Pancreas (tissue), 10 donors: ENCODE measurements at regions not wholly inside any gene's neighbourhood (a gene's known extent, or its start where the extent isn't known, plus 50 kb on each side); places are given as distances from the start of the nearest gene placed in this dataset.

Source experiments
- ATAC-seq, 4 donors: fragments of 200-7000 bp; cut with Tn5 transposase; one replicate each; pipeline versions ENCODE4 v1.8.0 to v1.9.1; 2020; ENCODE audit warnings: mild to moderate bottlenecking in 4 of 4, moderate library complexity in 4 of 4
- DNase-seq, 6 donors: peaks; one replicate each; pipeline ENCODE4 v3.0.0-alpha.2; 2020
- FAIRE-seq: peaks from 2 replicates; lab custom pipeline; 2012; peaks lifted over from hg19 to GRCh38; lab: Jason Lieb, UNC
- H3K27ac ChIP-seq, 4 donors: fragments of 200-600 bp; sonication (generic); 1 replicate in 3 of 4; 2 replicates in 1 of 4; pipeline versions ENCODE4 v1.5.0 to v1.8.0; 2020
- H3K27me3 ChIP-seq, 4 donors: fragments of 200-600 bp; one replicate each; pipeline ENCODE4 v1.8.0; 2021
- H3K36me3 ChIP-seq, 3 donors: fragments of 200-600 bp; sonication (generic) in 1 of 3; one replicate each; pipeline versions ENCODE4 v1.5.0 to v1.8.0; 2020 to 2021
- H3K4me1 ChIP-seq, 3 donors: fragments of 200-600 bp; one replicate each; pipeline ENCODE4 v1.8.0; 2021
- H3K4me3 ChIP-seq, 4 donors: fragments of 200-600 bp; sonication (generic) in 2 of 4; one replicate each; pipeline versions ENCODE4 v1.5.0 to v1.8.0; 2020 to 2021
- H3K9me3 ChIP-seq, 4 donors: fragments of 200-600 bp; one replicate each; pipeline ENCODE4 v1.8.0; 2021
- CTCF ChIP-seq, 4 donors: fragments of 200-600 bp; sonication (generic) in 3 of 4; IDR thresholded peaks; one replicate each; pipeline versions ENCODE4 v1.5.0 to v1.8.0; 2021; ENCODE audit warnings: antibody characterized with exemption in 4 of 4
- WGBS, 2 donors: extraction: QIAGEN DNeasy Blood & Tissue Kit; methylation state at CpG; one replicate each; pipeline ENCODE4 v1.1.7; 2013; 5-methylcytosine and 5-hydroxymethylcytosine counted together
- intact Hi-C, 3 donors: fragments of 100-400 bp; cut with DNase I; formaldehyde crosslinking; loops; one replicate each; pipeline versions ENCODE4 v1.11.1 to v1.14.2; 2022
- donor health status: healthy with polysubstance abuse.
- donor health status: DM: no; HTN: no; CAD: no; lungs with moderate emphysema.
- donor health status: DM: no; HTN: no; CAD: no.
- donor health status: control.
- donor health status: control.
- donor health status: Bipolar disorder and iron deficiency.
- donor health status: DM: yes; HTN: yes; CAD: no.
- donor health status: DM: no; HTN: no; CAD: no.
- donor health status: DM: no; HTN: no; CAD: no.
- donor health status: DM: yes; HTN: yes; CAD: no.

- 91 to 92% methylated on average over 6 of the region's 6 CpGs for WGBS, 2 donors
- Histone ChIP-seq H3K9me3 (no peaks in the 10 kb centered on the region), H3K27me3 (no peaks in the 10 kb centered on the region), H3K36me3 (no peaks in the 10 kb centered on the region), H3K4me1 (no peaks in the 10 kb centered on the region), H3K4me3 (no peak overlapping the region), H3K27ac (no peak overlapping the region)
- DNase-seq (no peak), FAIRE-seq (no peak), ATAC-seq (no peak)
- no peak for TF ChIP-seq CTCF (IDR thresholded peaks at IDR 0.05)
- intact Hi-C loops = no loop called here
Measured at GRCh38 chr2:12041236-12041635, 294.8 kb downstream of the LPIN1 start.

- intact Hi-C loops = no loop called here
- no peak for FAIRE-seq
- DNase-seq = no peak
- Histone ChIP-seq H3K9me3 (no peaks in the 10 kb centered on the region), H3K4me1 (no peaks in the 10 kb centered on the region), H3K27me3 (no peaks in the 10 kb centered on the region), H3K4me3 (no peak overlapping the region), H3K36me3 (no peaks in the 10 kb centered on the region), H3K27ac (no peak overlapping the region)
- no peak for ATAC-seq
- WGBS, 2 donors = 48 to 71% methylated on average over 2 of the region's 2 CpGs
- no peak for TF ChIP-seq CTCF (IDR thresholded peaks at IDR 0.05)
Measured at GRCh38 chr2:12043131-12043530, 296.7 kb downstream of the LPIN1 start.

- intact Hi-C loops = no loop called here
- WGBS, 2 donors = 80 to 89% methylated on average over 8 of the region's 8 CpGs
- no peak for TF ChIP-seq CTCF (IDR thresholded peaks at IDR 0.05)
Measured at GRCh38 chr2:12044857-12045256, 298.4 kb downstream of the LPIN1 start.

DNA sequence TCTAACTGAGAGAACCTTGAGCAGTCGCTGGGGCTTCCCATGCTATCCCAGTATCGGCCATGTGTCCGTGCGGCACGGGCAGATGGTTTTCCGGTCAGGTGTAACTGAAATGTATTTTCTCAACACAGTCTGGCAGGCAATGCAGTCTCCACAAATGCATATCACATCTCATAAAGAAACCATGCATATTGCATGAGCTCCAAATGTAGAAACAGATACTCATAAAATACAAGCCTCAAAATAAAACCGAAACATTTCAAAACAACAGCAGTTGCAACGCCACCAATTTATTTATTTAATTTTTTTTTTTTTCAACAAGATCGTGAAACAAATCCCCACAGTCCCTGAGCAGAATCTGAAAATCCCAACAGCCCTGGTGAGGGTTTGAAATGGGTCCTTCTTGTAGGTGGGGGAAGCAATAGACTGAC lies 299.4 kb downstream of the LPIN1 start:
- 56 to 60% methylated on average over 9 of the region's 9 CpGs for WGBS, 2 donors
- DNase-seq (no peak), FAIRE-seq (no peak), ATAC-seq (peak in 1 of 4 donors; percentile 43)
- Histone ChIP-seq H3K27ac (no peak overlapping the region), H3K36me3 (no peaks in the 10 kb centered on the region), H3K4me1 (no peaks in the 10 kb centered on the region), H3K27me3 (no peaks in the 10 kb centered on the region), H3K9me3 (no peaks in the 10 kb centered on the region), H3K4me3 (no peak overlapping the region)
- no peak for TF ChIP-seq CTCF (IDR thresholded peaks at IDR 0.05)
- intact Hi-C loops = no loop called here

More at GRCh38 chr2:12044857-12045256, 298.4 kb downstream of the LPIN1 start:
- Histone ChIP-seq H3K27me3 (no peaks in the 10 kb centered on the region), H3K4me1 (no peaks in the 10 kb centered on the region), H3K9me3 (no peaks in the 10 kb centered on the region), H3K4me3 (no peak overlapping the region), H3K27ac (no peak overlapping the region), H3K36me3 (no peaks in the 10 kb centered on the region)
- DNase-seq = no peak
- ATAC-seq = peak in 1 of 4 donors; percentile 30
- no peak for FAIRE-seq

DNA sequence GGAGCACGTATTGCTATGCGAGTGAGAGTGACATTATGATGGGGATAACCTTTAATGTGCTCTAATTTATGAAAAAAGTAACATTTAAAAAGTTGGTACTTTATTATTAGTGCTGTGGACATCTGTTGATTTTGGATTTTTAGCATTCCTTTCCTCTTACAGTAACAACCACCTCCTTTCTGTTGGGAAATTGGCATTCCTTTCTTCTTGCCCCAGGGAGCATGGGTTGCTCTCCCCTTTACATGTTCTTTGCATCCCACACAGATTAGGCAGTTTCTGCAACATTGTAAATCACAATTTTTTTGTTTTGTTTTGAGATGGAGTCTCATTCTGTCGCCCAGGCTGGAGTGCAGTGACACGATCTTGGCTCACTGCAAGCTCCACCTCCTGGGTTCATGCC lies 300.2 kb downstream of the LPIN1 start:
- ATAC-seq = no peak
- intact Hi-C loops = no loop called here

More for the DNA sequence above, 300.2 kb downstream of the LPIN1 start:
- no peak overlapping the region for H3K27ac ChIP-seq
- WGBS, 2 donors = 72 to 73% methylated on average over 4 of the region's 4 CpGs
- DNase-seq (no peak), FAIRE-seq (no peak)
- H3K9me3 ChIP-seq = no peaks in the 10 kb centered on the region
- no peak for TF ChIP-seq CTCF (IDR thresholded peaks at IDR 0.05)
- no peaks in the 10 kb centered on the region for H3K36me3 ChIP-seq
- no peaks in the 10 kb centered on the region for H3K27me3 ChIP-seq
- H3K4me3 ChIP-seq = no peak overlapping the region
- H3K4me1 ChIP-seq = no peaks in the 10 kb centered on the region
